ENCODE measurements at regions not wholly inside any gene's neighbourhood (a gene's known extent, or its start where the extent isn't known, plus 50 kb on each side); places are given as distances from the start of the nearest gene placed in this dataset.

DNA sequence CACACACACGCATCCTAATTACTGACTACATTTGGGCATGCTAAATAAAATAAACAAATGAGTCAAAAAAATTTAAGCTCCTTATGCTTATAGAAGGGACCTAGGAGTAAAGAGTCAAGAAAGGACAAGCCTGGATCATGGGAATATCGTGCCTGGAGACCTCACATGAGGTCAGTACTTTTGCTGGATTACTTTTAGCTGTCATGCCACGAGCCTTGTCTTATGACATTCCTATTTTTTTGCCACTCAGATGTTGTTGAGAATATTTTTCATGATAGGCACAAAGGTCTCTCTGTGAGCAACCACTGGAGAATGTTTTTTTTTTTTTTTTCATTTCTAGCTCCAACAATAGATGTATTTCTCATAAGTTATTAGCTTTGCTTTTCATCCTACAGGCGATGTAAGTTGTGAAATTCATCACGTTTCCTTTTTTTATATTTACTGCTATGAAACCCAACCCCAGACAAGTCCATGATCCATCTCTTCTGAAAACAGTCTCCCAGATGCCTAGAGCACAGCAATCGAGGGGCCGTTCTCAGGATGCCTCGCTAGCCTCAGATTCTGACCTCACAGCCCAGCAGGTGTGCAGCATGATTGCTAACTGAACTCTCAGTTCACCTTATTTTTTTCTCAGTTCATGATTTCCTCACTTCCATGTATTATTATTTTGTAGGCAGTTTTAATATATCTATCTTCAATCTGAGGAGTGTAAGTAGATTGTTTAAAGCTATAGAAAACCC, 464.5 kb downstream of the IRS1 start:
- Histone ChIP-seq H3K4me2 (ENCODE audit: low read depth, low read length, poor library complexity, severe bottlenecking) (no peak overlapping the region), H3K27ac (ENCODE audit: low read length) (no peak overlapping the region), H3K27me3 (ENCODE audit: low read length) (no peaks in the 10 kb centered on the region), H3K36me3 (ENCODE audit: insufficient read depth, low read length) (no peaks in the 10 kb centered on the region), H4K20me1 (ENCODE audit: insufficient read depth, low read depth, low read length) (no peaks in the 10 kb centered on the region), H3K79me2 (ENCODE audit: low read length) (no peaks in the 10 kb centered on the region), H3K4me3 (ENCODE audit: low read length) (no peak overlapping the region), H2AFZ (ENCODE audit: low read length) (no peak overlapping the region), H3K4me1 (ENCODE audit: low read length) (no peaks in the 10 kb centered on the region), H3K9me3 (ENCODE audit: low read length) (no peaks in the 10 kb centered on the region), H3K9ac (ENCODE audit: low read length) (no peak overlapping the region), H3K9me2 (replicated peaks; ENCODE audit: insufficient read depth, low read length) (no peaks in the 10 kb centered on the region)
- DNase-seq = no peak

GRCh38 chr2:226333388-226333787, 466.2 kb downstream of the IRS1 start:
- H3K4me3 ChIP-seq (ENCODE audit: low read length) = no peak overlapping the region
- no peaks in the 10 kb centered on the region for H3K79me2 ChIP-seq (ENCODE audit: low read length)
- H4K20me1 ChIP-seq (ENCODE audit: insufficient read depth, low read depth, low read length) = no peaks in the 10 kb centered on the region
- H3K27ac ChIP-seq (ENCODE audit: low read length) = no peak overlapping the region
- no peaks in the 10 kb centered on the region for H3K9me2 ChIP-seq (replicated peaks; ENCODE audit: insufficient read depth, low read length)
- no peaks in the 10 kb centered on the region for H3K9me3 ChIP-seq (ENCODE audit: low read length)
- no peak overlapping the region for H2AFZ ChIP-seq (ENCODE audit: low read length)
- H3K27me3 ChIP-seq (ENCODE audit: low read length) = no peaks in the 10 kb centered on the region
- no peaks in the 10 kb centered on the region for H3K4me1 ChIP-seq (ENCODE audit: low read length)
- H3K4me2 ChIP-seq (ENCODE audit: low read depth, low read length, poor library complexity, severe bottlenecking) = no peak overlapping the region
- no peak overlapping the region for H3K9ac ChIP-seq (ENCODE audit: low read length)
- DNase-seq = no peak
- H3K36me3 ChIP-seq (ENCODE audit: insufficient read depth, low read length) = no peaks in the 10 kb centered on the region

- H3K36me3 ChIP-seq (ENCODE audit: insufficient read depth, low read length) = no peaks in the 10 kb centered on the region
- H3K9ac ChIP-seq (ENCODE audit: low read length) = no peak overlapping the region
- no peak overlapping the region for H3K27ac ChIP-seq (ENCODE audit: low read length)
- no peaks in the 10 kb centered on the region for H3K27me3 ChIP-seq (ENCODE audit: low read length)
- DNase-seq = no peak
- H3K4me1 ChIP-seq (ENCODE audit: low read length) = no peaks in the 10 kb centered on the region
- no peaks in the 10 kb centered on the region for H3K79me2 ChIP-seq (ENCODE audit: low read length)
- no peak overlapping the region for H3K4me3 ChIP-seq (ENCODE audit: low read length)
- no peak overlapping the region for H2AFZ ChIP-seq (ENCODE audit: low read length)
- no peak overlapping the region for H3K4me2 ChIP-seq (ENCODE audit: low read depth, low read length, poor library complexity, severe bottlenecking)
- no peaks in the 10 kb centered on the region for H4K20me1 ChIP-seq (ENCODE audit: insufficient read depth, low read depth, low read length)
- no peaks in the 10 kb centered on the region for H3K9me2 ChIP-seq (replicated peaks; ENCODE audit: insufficient read depth, low read length)
- H3K9me3 ChIP-seq (ENCODE audit: low read length) = no peaks in the 10 kb centered on the region
Measured at GRCh38 chr2:226330206-226330605, 469.4 kb downstream of the IRS1 start.

DNA sequence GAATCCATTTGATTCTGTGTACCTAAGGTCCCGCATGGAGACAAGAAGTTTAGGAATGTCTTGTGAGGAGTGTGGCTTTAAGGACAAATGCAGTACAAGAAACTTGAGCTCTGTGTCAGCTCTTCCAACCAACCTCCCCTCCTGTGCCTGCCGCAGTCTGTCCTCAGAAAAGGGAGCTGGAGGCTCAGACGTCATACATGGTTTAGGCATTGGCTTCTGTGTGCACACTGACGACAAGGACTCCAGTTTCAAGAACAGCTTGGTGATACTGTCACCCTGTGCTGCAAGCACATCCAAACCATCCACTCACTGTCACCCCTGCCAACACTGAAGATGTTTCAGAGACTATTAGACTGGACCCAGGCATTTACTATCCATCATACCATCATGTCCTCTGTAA, 470.4 kb downstream of the IRS1 start:
- DNase-seq = no peak
- H3K79me2 ChIP-seq (ENCODE audit: low read length) = no peaks in the 10 kb centered on the region
- no peak overlapping the region for H2AFZ ChIP-seq (ENCODE audit: low read length)
- no peaks in the 10 kb centered on the region for H3K27me3 ChIP-seq (ENCODE audit: low read length)
- no peak overlapping the region for H3K4me3 ChIP-seq (ENCODE audit: low read length)
- H3K9me2 ChIP-seq (replicated peaks; ENCODE audit: insufficient read depth, low read length) = no peaks in the 10 kb centered on the region
- no peak overlapping the region for H3K27ac ChIP-seq (ENCODE audit: low read length)
- H3K36me3 ChIP-seq (ENCODE audit: insufficient read depth, low read length) = no peaks in the 10 kb centered on the region
- no peak overlapping the region for H3K9ac ChIP-seq (ENCODE audit: low read length)
- no peaks in the 10 kb centered on the region for H3K9me3 ChIP-seq (ENCODE audit: low read length)
- no peaks in the 10 kb centered on the region for H3K4me1 ChIP-seq (ENCODE audit: low read length)
- no peaks in the 10 kb centered on the region for H4K20me1 ChIP-seq (ENCODE audit: insufficient read depth, low read depth, low read length)
- H3K4me2 ChIP-seq (ENCODE audit: low read depth, low read length, poor library complexity, severe bottlenecking) = no peak overlapping the region

DNA sequence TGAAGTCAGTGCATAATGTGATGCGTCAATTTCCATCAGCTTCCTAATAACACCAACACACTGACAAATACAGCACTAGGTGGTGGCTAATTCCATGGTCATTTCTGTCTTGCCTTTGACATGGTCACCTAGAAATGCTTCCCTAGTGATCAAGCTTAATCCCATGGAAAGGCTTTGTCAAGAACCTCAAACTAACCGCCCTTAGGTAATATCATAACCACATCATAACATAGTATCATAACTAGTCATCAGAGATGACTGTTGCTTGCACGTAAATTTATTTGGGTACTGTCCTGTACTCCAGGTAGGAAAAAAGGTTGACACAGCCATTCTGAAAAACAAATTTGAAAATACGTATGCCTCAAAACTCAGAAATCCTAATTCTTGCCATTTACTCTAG, 471.8 kb downstream of the IRS1 start:
- Histone ChIP-seq H3K9me3 (ENCODE audit: low read length) (no peaks in the 10 kb centered on the region), H3K4me1 (ENCODE audit: low read length) (no peaks in the 10 kb centered on the region), H2AFZ (ENCODE audit: low read length) (no peak overlapping the region), H3K9ac (ENCODE audit: low read length) (no peak overlapping the region), H3K9me2 (replicated peaks; ENCODE audit: insufficient read depth, low read length) (no peaks in the 10 kb centered on the region), H3K27me3 (ENCODE audit: low read length) (no peaks in the 10 kb centered on the region), H3K36me3 (ENCODE audit: insufficient read depth, low read length) (no peaks in the 10 kb centered on the region), H3K4me3 (ENCODE audit: low read length) (no peak overlapping the region), H3K79me2 (ENCODE audit: low read length) (no peaks in the 10 kb centered on the region), H3K27ac (ENCODE audit: low read length) (no peak overlapping the region), H3K4me2 (ENCODE audit: low read depth, low read length, poor library complexity, severe bottlenecking) (no peak overlapping the region), H4K20me1 (ENCODE audit: insufficient read depth, low read depth, low read length) (no peaks in the 10 kb centered on the region)
- DNase-seq = no peak

- Histone ChIP-seq H3K27ac (ENCODE audit: low read length) (no peak overlapping the region), H3K36me3 (ENCODE audit: insufficient read depth, low read length) (no peaks in the 10 kb centered on the region), H3K27me3 (ENCODE audit: low read length) (no peaks in the 10 kb centered on the region), H3K9me2 (replicated peaks; ENCODE audit: insufficient read depth, low read length) (no peaks in the 10 kb centered on the region), H3K79me2 (ENCODE audit: low read length) (no peaks in the 10 kb centered on the region), H2AFZ (ENCODE audit: low read length) (no peak overlapping the region), H3K9ac (ENCODE audit: low read length) (no peak overlapping the region), H3K4me3 (ENCODE audit: low read length) (no peak overlapping the region), H4K20me1 (ENCODE audit: insufficient read depth, low read depth, low read length) (no peaks in the 10 kb centered on the region), H3K4me1 (ENCODE audit: low read length) (no peaks in the 10 kb centered on the region), H3K4me2 (ENCODE audit: low read depth, low read length, poor library complexity, severe bottlenecking) (no peak overlapping the region), H3K9me3 (ENCODE audit: low read length) (no peaks in the 10 kb centered on the region)
- DNase-seq = no peak
Measured at GRCh38 chr2:226325526-226325925, 474.1 kb downstream of the IRS1 start.

DNA sequence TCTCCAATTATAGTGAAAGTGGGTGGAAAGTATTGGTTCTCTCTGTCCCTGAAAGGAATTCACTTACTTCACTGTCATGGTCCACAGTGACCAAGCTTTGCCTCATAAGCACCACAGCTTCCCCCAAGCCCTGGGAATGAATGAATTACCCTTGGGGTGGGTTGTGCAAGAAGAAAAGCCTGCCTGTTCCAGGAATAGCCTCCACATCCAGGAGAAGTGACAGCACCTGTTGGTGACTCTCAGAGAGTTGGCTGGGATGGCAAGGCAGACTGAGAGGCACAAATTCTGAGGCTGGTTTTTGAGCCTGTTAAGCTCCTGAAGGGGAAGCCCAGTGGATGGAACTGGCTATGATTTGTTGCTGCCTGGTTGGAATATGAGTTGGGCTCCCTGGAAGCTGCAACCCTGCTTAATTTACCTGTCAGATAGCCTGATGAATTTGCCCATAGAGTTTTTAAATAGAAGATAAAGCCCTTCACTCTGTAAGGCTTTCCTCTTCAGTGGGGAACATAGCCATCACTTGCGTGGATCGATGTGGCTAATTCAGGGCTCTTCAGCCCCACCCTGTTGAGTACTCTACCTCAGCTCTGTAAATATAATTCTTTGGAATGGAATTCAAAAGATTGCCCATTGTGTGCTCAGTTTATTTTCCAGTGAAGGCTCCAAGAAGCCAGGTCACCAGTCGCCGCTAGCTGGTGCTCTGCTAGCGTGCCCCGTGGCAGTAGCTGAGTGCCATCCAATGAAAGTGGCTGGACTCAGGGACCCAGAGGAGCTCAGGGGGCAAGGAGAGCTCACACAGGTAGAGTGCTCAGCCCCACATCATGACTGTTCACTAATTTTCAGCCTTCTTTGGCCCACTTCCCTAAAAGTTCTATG, 479.3 kb downstream of the IRS1 start:
- no peaks in the 10 kb centered on the region for H3K4me1 ChIP-seq (ENCODE audit: low read length)
- no peaks in the 10 kb centered on the region for H3K36me3 ChIP-seq (ENCODE audit: insufficient read depth, low read length)
- no peak overlapping the region for H3K27ac ChIP-seq (ENCODE audit: low read length)
- H3K9ac ChIP-seq (ENCODE audit: low read length) = no peak overlapping the region
- H3K79me2 ChIP-seq (ENCODE audit: low read length) = no peaks in the 10 kb centered on the region
- no peak overlapping the region for H3K4me2 ChIP-seq (ENCODE audit: low read depth, low read length, poor library complexity, severe bottlenecking)
- DNase-seq = no peak
- H3K9me2 ChIP-seq (replicated peaks; ENCODE audit: insufficient read depth, low read length) = no peaks in the 10 kb centered on the region
- H3K4me3 ChIP-seq (ENCODE audit: low read length) = no peak overlapping the region
- no peaks in the 10 kb centered on the region for H4K20me1 ChIP-seq (ENCODE audit: insufficient read depth, low read depth, low read length)
- H3K9me3 ChIP-seq (ENCODE audit: low read length) = no peaks in the 10 kb centered on the region
- H2AFZ ChIP-seq (ENCODE audit: low read length) = no peak overlapping the region
- no peaks in the 10 kb centered on the region for H3K27me3 ChIP-seq (ENCODE audit: low read length)

- no peaks in the 10 kb centered on the region for H3K27me3 ChIP-seq (ENCODE audit: low read length)
- H3K36me3 ChIP-seq (ENCODE audit: insufficient read depth, low read length) = no peaks in the 10 kb centered on the region
- no peaks in the 10 kb centered on the region for H4K20me1 ChIP-seq (ENCODE audit: insufficient read depth, low read depth, low read length)
- H3K4me2 ChIP-seq (ENCODE audit: low read depth, low read length, poor library complexity, severe bottlenecking) = no peak overlapping the region
- H2AFZ ChIP-seq (ENCODE audit: low read length) = no peak overlapping the region
- no peak for DNase-seq
- H3K79me2 ChIP-seq (ENCODE audit: low read length) = no peaks in the 10 kb centered on the region
- no peak overlapping the region for H3K27ac ChIP-seq (ENCODE audit: low read length)
- no peaks in the 10 kb centered on the region for H3K4me1 ChIP-seq (ENCODE audit: low read length)
- H3K4me3 ChIP-seq (ENCODE audit: low read length) = no peak overlapping the region
- no peaks in the 10 kb centered on the region for H3K9me3 ChIP-seq (ENCODE audit: low read length)
- H3K9me2 ChIP-seq (replicated peaks; ENCODE audit: insufficient read depth, low read length) = no peaks in the 10 kb centered on the region
- H3K9ac ChIP-seq (ENCODE audit: low read length) = no peak overlapping the region
Measured at GRCh38 chr2:226317970-226318369, 481.6 kb downstream of the IRS1 start.
